Kidney epithelial cell (primary cell): ENCODE measurements at regions not wholly inside any gene's neighbourhood (a gene's known extent, or its start where the extent isn't known, plus 50 kb on each side); places are given as distances from the start of the nearest gene placed in this dataset.

Experiments used
- DNase-seq: peaks from one replicate; pipeline ENCODE4 v3.0.0-alpha.2; 2010; ENCODE audit warnings: low read depth
- H3K27me3 ChIP-seq: 2 replicates; pipeline ENCODE4 v1.6.0; 2011; ENCODE audit warnings: low read length; ENCODE audit not compliant: control insufficient read depth, insufficient read depth
- H3K36me3 ChIP-seq: 2 replicates; pipeline ENCODE4 v1.5.1; 2011; ENCODE audit warnings: low read length; ENCODE audit not compliant: control insufficient read depth, insufficient read depth
- H3K4me3 ChIP-seq: 2 replicates; pipeline ENCODE4 v1.5.1; 2011; ENCODE audit warnings: low read depth, mild to moderate bottlenecking, control low read depth, low read length
- TF ChIP-seq, protein P1 (sequence below): IDR thresholded peaks from 2 replicates; pipeline ENCODE4 v1.5.1; 2011; ENCODE audit warnings: mild to moderate bottlenecking, moderate library complexity, low read length, control low read depth, inconsistent platforms; ENCODE audit not compliant: insufficient read depth, poor library complexity, severe bottlenecking

GRCh38 chr3:166422556-166422955 is 585.3 kb upstream of the BCHE start:
- no peak for DNase-seq
- H3K4me3 ChIP-seq: no peak overlapping the region
- TF ChIP-seq, protein P1, sequence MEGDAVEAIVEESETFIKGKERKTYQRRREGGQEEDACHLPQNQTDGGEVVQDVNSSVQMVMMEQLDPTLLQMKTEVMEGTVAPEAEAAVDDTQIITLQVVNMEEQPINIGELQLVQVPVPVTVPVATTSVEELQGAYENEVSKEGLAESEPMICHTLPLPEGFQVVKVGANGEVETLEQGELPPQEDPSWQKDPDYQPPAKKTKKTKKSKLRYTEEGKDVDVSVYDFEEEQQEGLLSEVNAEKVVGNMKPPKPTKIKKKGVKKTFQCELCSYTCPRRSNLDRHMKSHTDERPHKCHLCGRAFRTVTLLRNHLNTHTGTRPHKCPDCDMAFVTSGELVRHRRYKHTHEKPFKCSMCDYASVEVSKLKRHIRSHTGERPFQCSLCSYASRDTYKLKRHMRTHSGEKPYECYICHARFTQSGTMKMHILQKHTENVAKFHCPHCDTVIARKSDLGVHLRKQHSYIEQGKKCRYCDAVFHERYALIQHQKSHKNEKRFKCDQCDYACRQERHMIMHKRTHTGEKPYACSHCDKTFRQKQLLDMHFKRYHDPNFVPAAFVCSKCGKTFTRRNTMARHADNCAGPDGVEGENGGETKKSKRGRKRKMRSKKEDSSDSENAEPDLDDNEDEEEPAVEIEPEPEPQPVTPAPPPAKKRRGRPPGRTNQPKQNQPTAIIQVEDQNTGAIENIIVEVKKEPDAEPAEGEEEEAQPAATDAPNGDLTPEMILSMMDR: no peak
- H3K36me3 ChIP-seq: no peaks in the 10 kb centered on the region
- no peaks in the 10 kb centered on the region for H3K27me3 ChIP-seq

- no peak for DNase-seq
- Histone ChIP-seq H3K4me3 (no peak overlapping the region), H3K36me3 (no peaks in the 10 kb centered on the region), H3K27me3 (no peaks in the 10 kb centered on the region)
- TF ChIP-seq, protein P1: no peak
Observed at GRCh38 chr3:166420071-166420470, 582.8 kb upstream of the BCHE start.

GRCh38 chr3:166405896-166406295 is 568.7 kb upstream of the BCHE start:
- TF ChIP-seq, protein P1: no peak
- no peak overlapping the region for H3K4me3 ChIP-seq
- no peaks in the 10 kb centered on the region for H3K27me3 ChIP-seq
- DNase-seq: no peak
- H3K36me3 ChIP-seq: no peaks in the 10 kb centered on the region

DNA sequence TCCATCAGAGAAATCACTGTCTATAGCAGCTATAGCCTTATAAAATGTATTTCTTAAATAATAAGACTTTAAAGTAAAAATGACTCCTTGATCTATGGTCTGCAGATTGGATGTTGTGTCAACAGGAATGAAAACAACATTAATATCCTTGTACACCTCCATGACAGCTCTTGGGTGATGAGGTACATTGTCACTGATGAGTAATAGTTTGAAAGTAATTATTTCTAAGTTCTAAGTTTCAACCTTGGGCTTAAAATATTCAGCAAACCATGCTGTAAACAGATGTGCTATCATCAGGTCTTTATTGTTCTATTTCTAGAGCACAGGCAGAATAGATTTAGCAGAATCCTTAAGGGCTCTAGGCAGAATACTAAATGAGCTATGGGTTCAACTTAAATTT is 568.2 kb upstream of the BCHE start:
- TF ChIP-seq, protein P1: no peak
- Histone ChIP-seq H3K4me3 (no peak overlapping the region), H3K27me3 (no peaks in the 10 kb centered on the region), H3K36me3 (no peaks in the 10 kb centered on the region)
- no peak for DNase-seq

DNA sequence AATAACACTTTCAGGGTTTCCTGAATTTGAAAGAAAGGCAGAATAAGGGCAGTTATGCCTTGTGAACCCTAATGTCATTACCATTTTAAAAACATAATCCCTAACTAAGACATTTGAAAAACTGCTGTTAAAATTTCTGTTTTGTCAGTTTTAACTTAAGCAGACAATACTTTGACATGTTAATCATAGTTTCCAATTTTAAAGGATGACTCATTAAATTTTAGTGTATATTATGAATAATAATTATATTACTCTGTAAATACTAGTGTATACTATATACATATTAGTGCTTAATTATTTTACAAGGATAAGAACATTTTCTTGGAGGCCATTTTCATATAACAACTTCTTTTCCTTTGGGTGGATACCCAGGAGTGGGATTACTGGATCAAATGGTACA is 553.1 kb upstream of the BCHE start:
- H3K4me3 ChIP-seq: no peak overlapping the region
- TF ChIP-seq, protein P1: no peak
- no peaks in the 10 kb centered on the region for H3K36me3 ChIP-seq
- no peak for DNase-seq
- H3K27me3 ChIP-seq: no peaks in the 10 kb centered on the region

DNA sequence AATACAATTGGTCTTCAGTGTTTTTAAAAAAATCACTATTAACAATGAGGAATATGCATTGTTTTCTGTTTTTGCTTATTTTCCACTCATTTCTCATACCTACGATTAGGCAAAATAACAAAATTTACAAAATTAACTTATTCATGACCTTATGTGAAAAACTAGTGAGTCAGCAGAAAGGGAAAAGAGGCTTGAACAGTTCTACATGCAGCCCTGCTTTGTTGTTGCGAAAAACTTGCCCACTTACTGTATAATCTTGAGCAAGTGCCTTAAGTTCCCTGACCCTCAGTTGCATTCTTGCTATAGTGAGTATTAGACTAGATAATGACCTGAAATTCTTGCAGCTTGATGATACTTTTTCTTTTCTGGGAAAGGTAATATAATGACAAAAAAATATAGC is 551.1 kb upstream of the BCHE start:
- TF ChIP-seq, protein P1: no peak
- no peaks in the 10 kb centered on the region for H3K27me3 ChIP-seq
- no peak for DNase-seq
- no peak overlapping the region for H3K4me3 ChIP-seq
- no peaks in the 10 kb centered on the region for H3K36me3 ChIP-seq
